H1 (cell line): ENCODE measurements at regions not wholly inside any gene's neighbourhood (a gene's known extent, or its start where the extent isn't known, plus 50 kb on each side); places are given as distances from the start of the nearest gene placed in this dataset.

Experiments used
- CHD2 ChIP-seq: IDR thresholded peaks from 2 replicates; pipeline ENCODE4 v1.6.1; 2012; ENCODE audit warnings: low read length, improper control_type of control experiment
- CHD7 ChIP-seq: fragments of 300-600 bp; sonication (generic); IDR thresholded peaks from 2 replicates; pipeline ENCODE4 v1.7.1; 2012; ENCODE audit warnings: low read length, moderate library complexity, mild to moderate bottlenecking, inconsistent platforms; ENCODE audit not compliant: insufficient replicate concordance
- CREB1 ChIP-seq: IDR thresholded peaks from 2 replicates; pipeline ENCODE4 v1.6.1; 2012; ENCODE audit warnings: inconsistent platforms
- FOSL1 ChIP-seq: IDR thresholded peaks from 2 replicates; pipeline ENCODE4 v1.6.1; 2011; ENCODE audit warnings: mild to moderate bottlenecking, low read depth, low read length, moderate library complexity; ENCODE audit not compliant: insufficient read depth
- KDM4A ChIP-seq: IDR thresholded peaks from one replicate; pipeline ENCODE4 v1.7.1; 2012; ENCODE audit warnings: low read depth, mild to moderate bottlenecking, moderate library complexity, low read length, inconsistent platforms; ENCODE audit not compliant: severe bottlenecking
- NANOG ChIP-seq: IDR thresholded peaks from 2 replicates; pipeline ENCODE4 v1.6.1; 2011; ENCODE audit warnings: low read length, low read depth, mild to moderate bottlenecking, inconsistent platforms; ENCODE audit not compliant: insufficient read depth, poor library complexity, severe bottlenecking
- PHF8 ChIP-seq: fragments of 200-600 bp; sonication (generic); conservative IDR thresholded peaks from 2 replicates; pipeline ENCODE4 v1.7.1; 2012; ENCODE audit warnings: low read depth, mild to moderate bottlenecking, inconsistent platforms, low read length, moderate library complexity
- RFX5 ChIP-seq: IDR thresholded peaks from 2 replicates; pipeline ENCODE4 v1.6.1; 2011; ENCODE audit warnings: low read depth, low read length, improper control_type of control experiment, borderline replicate concordance
- RXRA ChIP-seq: IDR thresholded peaks from 2 replicates; pipeline ENCODE4 v1.6.1; 2011; ENCODE audit warnings: low read depth, mild to moderate bottlenecking, low read length, moderate library complexity; ENCODE audit not compliant: insufficient read depth
- SRF ChIP-seq: IDR thresholded peaks from 2 replicates; pipeline ENCODE4 v1.6.1; 2011; ENCODE audit warnings: mild to moderate bottlenecking, low read depth, low read length, moderate library complexity

GRCh38 chr6:27126046-27126814 is 121.3 kb upstream of the PRSS16 start (continued):
- TF ChIP-seq CHD7, result no peak
- TF ChIP-seq PHF8, result no peak
- no peak for TF ChIP-seq NANOG
- TF ChIP-seq CHD2, result no peak
- no peak for TF ChIP-seq FOSL1
- TF ChIP-seq SRF, result no peak
- TF ChIP-seq RXRA, result no peak
- no peak for TF ChIP-seq CREB1
- no peak for TF ChIP-seq KDM4A
- TF ChIP-seq RFX5, result no peak
